Neural cell (in vitro differentiated cells): ENCODE measurements at regions not wholly inside any gene's neighbourhood (a gene's known extent, or its start where the extent isn't known, plus 50 kb on each side); places are given as distances from the start of the nearest gene placed in this dataset.

ENCODE experiments used
- H2AFZ ChIP-seq: fragments of 200-600, 300-800 bp; sonication (generic), shearing (Covaris generic); 2 replicates; pipeline ENCODE4 v1.6.0; 2014; ENCODE audit warnings: low read depth, mild to moderate bottlenecking, antibody characterized with exemption, low read length, moderate library complexity
- H3F3A ChIP-seq: fragments of 200-600 bp; shearing (Covaris generic); 2 replicates; pipeline ENCODE4 v1.6.1; 2016; ENCODE audit warnings: mild to moderate bottlenecking, moderate library complexity, mixed read lengths, antibody characterized with exemption, low read length; ENCODE audit not compliant: insufficient read depth, poor library complexity, severe bottlenecking
- H3K27ac ChIP-seq: fragments of 200-600, 300-800 bp; sonication (generic), shearing (Covaris generic); 2 replicates; pipeline ENCODE4 v1.5.1; 2014; ENCODE audit warnings: mild to moderate bottlenecking, low read length, moderate library complexity
- H3K27me3 ChIP-seq: fragments of 300-800, 200-600 bp; sonication (generic), shearing (Covaris generic); 2 replicates; pipeline ENCODE4 v1.6.0; 2014; ENCODE audit warnings: mild to moderate bottlenecking, low read depth, low read length, moderate library complexity; ENCODE audit not compliant: insufficient read depth
- H3K36me3 ChIP-seq: fragments of 300-800, 200-600 bp; sonication (generic), shearing (Covaris generic); 2 replicates; pipeline ENCODE4 v1.5.1; 2014; ENCODE audit warnings: mild to moderate bottlenecking, antibody characterized with exemption, low read length, moderate library complexity; ENCODE audit not compliant: insufficient read depth
- H3K4me2 ChIP-seq: fragments of 300-800, 200-600 bp; sonication (generic), shearing (Covaris generic); 2 replicates; pipeline ENCODE4 v1.6.0; 2014; ENCODE audit warnings: mild to moderate bottlenecking, low read length
- H3K4me3 ChIP-seq: fragments of 300-800, 200-600 bp; sonication (generic), shearing (Covaris generic); 2 replicates; pipeline ENCODE4 v1.5.1; 2014; ENCODE audit warnings: mild to moderate bottlenecking, low read length, moderate library complexity
- H3K79me2 ChIP-seq: fragments of 200-600 bp; shearing (Covaris generic); replicated peaks from 2 replicates; pipeline ENCODE4 v1.6.0; 2014; ENCODE audit warnings: mild to moderate bottlenecking, low read length, moderate library complexity; ENCODE audit not compliant: insufficient read depth
- H3K9ac ChIP-seq: fragments of 300-800, 200-600 bp; sonication (generic), shearing (Covaris generic); 2 replicates; pipeline ENCODE4 v1.6.1; 2016; ENCODE audit warnings: mild to moderate bottlenecking, low read length, mixed read lengths
- H3K9me2 ChIP-seq: fragments of 200-600 bp; shearing (Covaris generic); 2 replicates; pipeline ENCODE4 v1.6.1; 2016; ENCODE audit warnings: mild to moderate bottlenecking, low read length, mixed read lengths; ENCODE audit not compliant: insufficient read depth
- H3K9me3 ChIP-seq: fragments of 200-600, 300-800 bp; sonication (generic), shearing (Covaris generic); 2 replicates; pipeline ENCODE4 v1.6.1; 2016; ENCODE audit warnings: mild to moderate bottlenecking, mixed run types, low read length, moderate library complexity, mixed read lengths
- H4K20me1 ChIP-seq: fragments of 200-600 bp; shearing (Covaris generic); 2 replicates; pipeline ENCODE4 v1.6.1; 2016; ENCODE audit warnings: mild to moderate bottlenecking, mixed run types; ENCODE audit not compliant: insufficient read depth
- CTCF ChIP-seq: fragments of 450-650 bp; IDR thresholded peaks from 2 replicates; pipeline ENCODE4 v1.5.1; 2014; ENCODE audit warnings: antibody characterized with exemption, mild to moderate bottlenecking, moderate library complexity; ENCODE audit not compliant: poor library complexity, severe bottlenecking
- EP300 ChIP-seq: fragments of 450-650 bp; conservative IDR thresholded peaks from 2 replicates; pipeline ENCODE4 v1.6.1; 2014; ENCODE audit warnings: antibody characterized with exemption, mild to moderate bottlenecking, moderate library complexity; ENCODE audit not compliant: poor library complexity, severe bottlenecking
- EZH2 ChIP-seq: fragments of 200-600, 300-800 bp; shearing (Covaris generic), sonication (generic); IDR thresholded peaks from 2 replicates; pipeline ENCODE4 v1.6.1; 2014; ENCODE audit warnings: antibody characterized with exemption, low read length, borderline replicate concordance, mild to moderate bottlenecking; ENCODE audit not compliant: insufficient read depth, poor library complexity, severe bottlenecking
- MXI1 ChIP-seq: fragments of 450-650 bp; conservative IDR thresholded peaks from 2 replicates; pipeline ENCODE4 v1.6.1; 2014; ENCODE audit warnings: antibody characterized with exemption, mild to moderate bottlenecking; ENCODE audit not compliant: poor library complexity, severe bottlenecking
- POLR2AphosphoS5 ChIP-seq: IDR thresholded peaks from 2 replicates; pipeline ENCODE4 v1.6.1; 2012
- RAD21 ChIP-seq: fragments of 450-650 bp; conservative IDR thresholded peaks from 2 replicates; pipeline ENCODE4 v1.6.1; 2014; ENCODE audit warnings: antibody characterized with exemption, mild to moderate bottlenecking, moderate library complexity
- SMC3 ChIP-seq: fragments of 450-650 bp; conservative IDR thresholded peaks from 2 replicates; pipeline ENCODE4 v1.6.1; 2014; ENCODE audit warnings: antibody characterized with exemption, mild to moderate bottlenecking, moderate library complexity; ENCODE audit not compliant: poor library complexity
- TAF1 ChIP-seq: IDR thresholded peaks from 2 replicates; pipeline ENCODE4 v1.6.1; 2012; ENCODE audit warnings: low read depth
- TF ChIP-seq, protein P1 (sequence below): IDR thresholded peaks from 2 replicates; pipeline ENCODE4 v1.6.1; 2012; ENCODE audit warnings: borderline replicate concordance

- Histone ChIP-seq H3K27me3 (no peaks in the 10 kb centered on the region), H3K9ac (no peak overlapping the region), H3K4me3 (no peak overlapping the region), H3K36me3 (no peaks in the 10 kb centered on the region), H3K9me3 (no peaks in the 10 kb centered on the region), H2AFZ (no peak overlapping the region), H3K4me2 (no peak overlapping the region), H3K27ac (no peak overlapping the region), H3K9me2 (no peaks in the 10 kb centered on the region), H3K79me2 (no peaks in the 10 kb centered on the region), H4K20me1 (no peaks in the 10 kb centered on the region), H3F3A (no peaks in the 10 kb centered on the region)
- TF ChIP-seq EP300, result no peak
- TF ChIP-seq EZH2, result no peak
- no peak for TF ChIP-seq CTCF
- no peak for TF ChIP-seq POLR2AphosphoS5
- TF ChIP-seq MXI1, result no peak
- TF ChIP-seq TAF1, result no peak
- TF ChIP-seq RAD21, result no peak
Measured at GRCh38 chr4:64216741-64217140, 192.5 kb downstream of the TECRL start.

DNA sequence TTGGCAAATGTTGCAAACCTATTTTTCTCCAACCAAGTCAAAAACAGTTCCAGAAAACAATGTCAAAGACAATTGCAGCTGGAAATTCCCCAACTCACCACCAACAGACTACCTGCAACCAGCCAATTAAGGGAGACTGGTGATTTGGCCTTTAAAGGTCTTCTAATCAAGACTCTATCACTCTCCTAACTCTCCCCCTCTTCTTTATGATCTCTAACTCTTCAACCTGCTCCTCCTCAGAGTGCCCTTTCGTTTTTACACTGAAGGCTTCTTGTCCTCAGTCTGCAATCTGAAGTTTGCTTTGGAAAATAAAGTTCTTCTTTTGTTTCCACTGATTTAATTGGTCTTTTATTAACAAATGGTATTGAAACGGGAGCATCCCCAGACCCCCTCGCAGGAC lies 203.9 kb downstream of the TECRL start:
- H4K20me1 ChIP-seq, result no peaks in the 10 kb centered on the region
- H2AFZ ChIP-seq, result no peak overlapping the region
- no peaks in the 10 kb centered on the region for H3K9me2 ChIP-seq
- H3K9ac ChIP-seq, result no peak overlapping the region
- H3K27ac ChIP-seq, result no peak overlapping the region
- no peak for TF ChIP-seq TAF1
- no peak for TF ChIP-seq POLR2AphosphoS5
- no peak for TF ChIP-seq CTCF
- TF ChIP-seq SMC3, result no peak
- no peak for TF ChIP-seq MXI1
- TF ChIP-seq EP300, result no peak
- TF ChIP-seq, protein P1, sequence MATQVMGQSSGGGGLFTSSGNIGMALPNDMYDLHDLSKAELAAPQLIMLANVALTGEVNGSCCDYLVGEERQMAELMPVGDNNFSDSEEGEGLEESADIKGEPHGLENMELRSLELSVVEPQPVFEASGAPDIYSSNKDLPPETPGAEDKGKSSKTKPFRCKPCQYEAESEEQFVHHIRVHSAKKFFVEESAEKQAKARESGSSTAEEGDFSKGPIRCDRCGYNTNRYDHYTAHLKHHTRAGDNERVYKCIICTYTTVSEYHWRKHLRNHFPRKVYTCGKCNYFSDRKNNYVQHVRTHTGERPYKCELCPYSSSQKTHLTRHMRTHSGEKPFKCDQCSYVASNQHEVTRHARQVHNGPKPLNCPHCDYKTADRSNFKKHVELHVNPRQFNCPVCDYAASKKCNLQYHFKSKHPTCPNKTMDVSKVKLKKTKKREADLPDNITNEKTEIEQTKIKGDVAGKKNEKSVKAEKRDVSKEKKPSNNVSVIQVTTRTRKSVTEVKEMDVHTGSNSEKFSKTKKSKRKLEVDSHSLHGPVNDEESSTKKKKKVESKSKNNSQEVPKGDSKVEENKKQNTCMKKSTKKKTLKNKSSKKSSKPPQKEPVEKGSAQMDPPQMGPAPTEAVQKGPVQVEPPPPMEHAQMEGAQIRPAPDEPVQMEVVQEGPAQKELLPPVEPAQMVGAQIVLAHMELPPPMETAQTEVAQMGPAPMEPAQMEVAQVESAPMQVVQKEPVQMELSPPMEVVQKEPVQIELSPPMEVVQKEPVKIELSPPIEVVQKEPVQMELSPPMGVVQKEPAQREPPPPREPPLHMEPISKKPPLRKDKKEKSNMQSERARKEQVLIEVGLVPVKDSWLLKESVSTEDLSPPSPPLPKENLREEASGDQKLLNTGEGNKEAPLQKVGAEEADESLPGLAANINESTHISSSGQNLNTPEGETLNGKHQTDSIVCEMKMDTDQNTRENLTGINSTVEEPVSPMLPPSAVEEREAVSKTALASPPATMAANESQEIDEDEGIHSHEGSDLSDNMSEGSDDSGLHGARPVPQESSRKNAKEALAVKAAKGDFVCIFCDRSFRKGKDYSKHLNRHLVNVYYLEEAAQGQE, result no peak
- no peak for TF ChIP-seq RAD21
- no peak for TF ChIP-seq EZH2
- H3K36me3 ChIP-seq, result no peaks in the 10 kb centered on the region
- no peak overlapping the region for H3K4me3 ChIP-seq
- no peaks in the 10 kb centered on the region for H3K27me3 ChIP-seq
- H3K4me2 ChIP-seq, result no peak overlapping the region
- no peaks in the 10 kb centered on the region for H3K9me3 ChIP-seq
- no peaks in the 10 kb centered on the region for H3F3A ChIP-seq
- no peaks in the 10 kb centered on the region for H3K79me2 ChIP-seq
